Central memory CD8-positive, alpha-beta T cell (primary cell): ENCODE measurements at regions not wholly inside any gene's neighbourhood (a gene's known extent, or its start where the extent isn't known, plus 50 kb on each side); places are given as distances from the start of the nearest gene placed in this dataset.

Source experiments
- ATAC-seq: fragments of 150-1000 bp; cut with Tn5 transposase; replicated peaks from 2 replicates; pipeline ENCODE4 v1.10.0; 2022; ENCODE audit warnings: mild to moderate bottlenecking, moderate FRiP score, moderate number of reproducible peaks; ENCODE audit not compliant: poor library complexity, severe bottlenecking; ENCODE audit errors: extremely low read depth
- DNase-seq, 2 donors: peaks; one replicate each; pipeline ENCODE4 v3.0.0; 2021; ENCODE audit warnings: low spot score in 2 of 2
- H3K27ac Mint-ChIP-seq: one replicate; pipeline ENCODE4 v1.8.0; 2022; ENCODE audit warnings: low read depth, mild to moderate bottlenecking, moderate library complexity, mixed read lengths
- H3K27me3 Mint-ChIP-seq: one replicate; pipeline ENCODE4 v1.8.0; 2022; ENCODE audit warnings: mixed read lengths
- H3K36me3 Mint-ChIP-seq: one replicate; pipeline ENCODE4 v1.8.0; 2022; ENCODE audit warnings: mild to moderate bottlenecking, moderate library complexity, mixed read lengths; ENCODE audit not compliant: insufficient read depth
- H3K4me1 Mint-ChIP-seq: one replicate; pipeline ENCODE4 v1.8.0; 2022; ENCODE audit warnings: mixed read lengths
- H3K4me3 Mint-ChIP-seq: one replicate; pipeline ENCODE4 v1.8.0; 2022; ENCODE audit warnings: mild to moderate bottlenecking, moderate library complexity, mixed read lengths
- H3K9me3 Mint-ChIP-seq: one replicate; pipeline ENCODE4 v1.8.0; 2022; ENCODE audit warnings: mixed read lengths

GRCh38 chr3:113132571-113132996 lies 78.8 kb upstream of the BOC start:
- DNase-seq (no peak), ATAC-seq (no peak)
- Mint-ChIP-seq H3K4me3 (no peak overlapping the region), H3K27me3 (no peaks in the 10 kb centered on the region), H3K9me3 (no peaks in the 10 kb centered on the region), H3K4me1 (no peaks in the 10 kb centered on the region), H3K27ac (no peak overlapping the region), H3K36me3 (peaks cover 1% of the 10 kb centered on the region)

GRCh38 chr3:113133140-113133539 lies 78.2 kb upstream of the BOC start:
- H3K27me3 Mint-ChIP-seq: no peaks in the 10 kb centered on the region
- no peak overlapping the region for H3K27ac Mint-ChIP-seq
- H3K4me1 Mint-ChIP-seq: no peaks in the 10 kb centered on the region
- peaks cover 1% of the 10 kb centered on the region for H3K36me3 Mint-ChIP-seq
- DNase-seq (no peak), ATAC-seq (no peak)
- H3K9me3 Mint-ChIP-seq: no peaks in the 10 kb centered on the region
- no peak overlapping the region for H3K4me3 Mint-ChIP-seq

GRCh38 chr3:113136071-113136470 lies 75.3 kb upstream of the BOC start:
- Mint-ChIP-seq H3K27me3 (peaks cover 7% of the 10 kb centered on the region), H3K4me1 (no peaks in the 10 kb centered on the region), H3K9me3 (no peaks in the 10 kb centered on the region), H3K4me3 (no peak overlapping the region), H3K27ac (no peak overlapping the region), H3K36me3 (no peaks in the 10 kb centered on the region)
- ATAC-seq (no peak), DNase-seq (no peak)

- no peaks in the 10 kb centered on the region for H3K4me1 Mint-ChIP-seq
- H3K27me3 Mint-ChIP-seq: peaks cover 12% of the 10 kb centered on the region
- no peaks in the 10 kb centered on the region for H3K36me3 Mint-ChIP-seq
- H3K27ac Mint-ChIP-seq: no peak overlapping the region
- ATAC-seq (no peak), DNase-seq (no peak)
- H3K9me3 Mint-ChIP-seq: no peaks in the 10 kb centered on the region
- H3K4me3 Mint-ChIP-seq: no peak overlapping the region
Observed at GRCh38 chr3:113136544-113136943, 74.8 kb upstream of the BOC start.

GRCh38 chr3:113138839-113139743 lies 72.3 kb upstream of the BOC start:
- no peaks in the 10 kb centered on the region for H3K4me1 Mint-ChIP-seq
- H3K9me3 Mint-ChIP-seq: no peaks in the 10 kb centered on the region
- ATAC-seq (no peak), DNase-seq (no peak)
- peaks cover 32% of the 10 kb centered on the region for H3K27me3 Mint-ChIP-seq
- no peak overlapping the region for H3K27ac Mint-ChIP-seq
- H3K36me3 Mint-ChIP-seq: no peaks in the 10 kb centered on the region
- no peak overlapping the region for H3K4me3 Mint-ChIP-seq

- ATAC-seq (no peak), DNase-seq (no peak)
- H3K4me1 Mint-ChIP-seq: no peaks in the 10 kb centered on the region
- no peaks in the 10 kb centered on the region for H3K9me3 Mint-ChIP-seq
- H3K27me3 Mint-ChIP-seq: peaks cover 34% of the 10 kb centered on the region
- H3K4me3 Mint-ChIP-seq: no peak overlapping the region
- H3K27ac Mint-ChIP-seq: no peak overlapping the region
- H3K36me3 Mint-ChIP-seq: no peaks in the 10 kb centered on the region
Observed at GRCh38 chr3:113140876-113141275, 70.5 kb upstream of the BOC start.

GRCh38 chr3:113141543-113141942 lies 69.8 kb upstream of the BOC start:
- Mint-ChIP-seq H3K4me1 (no peaks in the 10 kb centered on the region), H3K36me3 (no peaks in the 10 kb centered on the region), H3K9me3 (no peaks in the 10 kb centered on the region), H3K4me3 (no peak overlapping the region), H3K27me3 (peaks cover 34% of the 10 kb centered on the region), H3K27ac (no peak overlapping the region)
- ATAC-seq (no peak), DNase-seq (no peak)

- Mint-ChIP-seq H3K4me1 (no peaks in the 10 kb centered on the region), H3K4me3 (no peak overlapping the region), H3K27ac (no peak overlapping the region), H3K9me3 (no peaks in the 10 kb centered on the region), H3K27me3 (peaks cover 41% of the 10 kb centered on the region), H3K36me3 (no peaks in the 10 kb centered on the region)
- DNase-seq: no peak
- no peak for ATAC-seq
Observed at GRCh38 chr3:113142476-113142875, 68.9 kb upstream of the BOC start.

- ATAC-seq (no peak), DNase-seq (no peak)
- H3K27me3 Mint-ChIP-seq: peaks cover 50% of the 10 kb centered on the region
- no peaks in the 10 kb centered on the region for H3K36me3 Mint-ChIP-seq
- H3K9me3 Mint-ChIP-seq: no peaks in the 10 kb centered on the region
- no peak overlapping the region for H3K27ac Mint-ChIP-seq
- no peak overlapping the region for H3K4me3 Mint-ChIP-seq
- no peaks in the 10 kb centered on the region for H3K4me1 Mint-ChIP-seq
Observed at GRCh38 chr3:113143353-113143752, 68.0 kb upstream of the BOC start.

GRCh38 chr3:113147681-113148261 lies 63.6 kb upstream of the BOC start:
- H3K36me3 Mint-ChIP-seq: no peaks in the 10 kb centered on the region
- no peak for DNase-seq
- ATAC-seq: no peak
- no peak overlapping the region for H3K4me3 Mint-ChIP-seq
- H3K27ac Mint-ChIP-seq: no peak overlapping the region
- H3K4me1 Mint-ChIP-seq: no peaks in the 10 kb centered on the region
- peaks cover 51% of the 10 kb centered on the region for H3K27me3 Mint-ChIP-seq
- no peaks in the 10 kb centered on the region for H3K9me3 Mint-ChIP-seq

- no peaks in the 10 kb centered on the region for H3K4me1 Mint-ChIP-seq
- ATAC-seq (no peak), DNase-seq (no peak)
- H3K27me3 Mint-ChIP-seq: peaks cover 45% of the 10 kb centered on the region
- H3K4me3 Mint-ChIP-seq: no peak overlapping the region
- no peaks in the 10 kb centered on the region for H3K36me3 Mint-ChIP-seq
- H3K27ac Mint-ChIP-seq: no peak overlapping the region
- no peaks in the 10 kb centered on the region for H3K9me3 Mint-ChIP-seq
Observed at GRCh38 chr3:113148284-113148683, 63.1 kb upstream of the BOC start.

GRCh38 chr3:113150250-113150649 lies 61.1 kb upstream of the BOC start:
- no peaks in the 10 kb centered on the region for H3K4me1 Mint-ChIP-seq
- H3K27ac Mint-ChIP-seq: no peak overlapping the region
- H3K36me3 Mint-ChIP-seq: no peaks in the 10 kb centered on the region
- DNase-seq: no peak
- peaks cover 35% of the 10 kb centered on the region for H3K27me3 Mint-ChIP-seq
- no peak overlapping the region for H3K4me3 Mint-ChIP-seq
- no peak for ATAC-seq
- no peaks in the 10 kb centered on the region for H3K9me3 Mint-ChIP-seq

- ATAC-seq: no peak
- no peaks in the 10 kb centered on the region for H3K9me3 Mint-ChIP-seq
Observed at GRCh38 chr3:113151461-113152031, 59.8 kb upstream of the BOC start.

More at GRCh38 chr3:113151461-113152031, 59.8 kb upstream of the BOC start:
- no peak overlapping the region for H3K27ac Mint-ChIP-seq
- H3K36me3 Mint-ChIP-seq: no peaks in the 10 kb centered on the region
- H3K4me1 Mint-ChIP-seq: no peaks in the 10 kb centered on the region
- no peak overlapping the region for H3K4me3 Mint-ChIP-seq
- peaks cover 35% of the 10 kb centered on the region for H3K27me3 Mint-ChIP-seq
- no peak for DNase-seq
